K562 (cell line): ENCODE measurements at regions not wholly inside any gene's neighbourhood (a gene's known extent, or its start where the extent isn't known, plus 50 kb on each side); places are given as distances from the start of the nearest gene placed in this dataset.

Source experiments
- ATAC-seq: fragments of 200-7000 bp; cut with Tn5 transposase; 3 replicates; pipeline ENCODE4 v1.9.1; 2020; ENCODE audit warnings: moderate library complexity
- BruUV-seq: library from RNA; stranded (reverse); fragments of 400-500 nt; replicated peaks from 2 replicates; lab custom pipeline; 2021; lab: Mats Ljungman, UMichigan
- CTCF ChIA-PET: fragments of 300-600 bp; formaldehyde crosslinking; extraction: SDS; loops from one replicate; lab custom pipeline; 2021; ENCODE audit warnings: low intra/inter-chr PET ratio; lab: Yijun Ruan, JAX
- POLR2A ChIA-PET: fragments of 300-600, 350-650 bp; sonication (Branson Sonifier 250); formaldehyde crosslinking; extraction: SDS; loops from one replicate; lab custom pipeline; 2021; ENCODE audit warnings: antibody characterized with exemption, inconsistent platforms; lab: Yijun Ruan, JAX
- DNase-seq, 4 experiments: peaks; one replicate each; pipeline versions ENCODE4 v3.0.0 to v3.0.0-alpha.2; 2011 to 2018; ENCODE audit warnings: low spot score in 3 of 4, mixed read lengths in 3 of 4; ENCODE audit errors: extremely low read depth in 1 of 4
- FAIRE-seq: peaks from 2 replicates; lab custom pipeline; 2011; peaks lifted over from hg19 to GRCh38; lab: Jason Lieb, UNC
- H2AFZ ChIP-seq: 2 replicates; pipeline ENCODE4 v1.6.0; 2011; ENCODE audit warnings: low read depth, low read length, control low read depth, inconsistent platforms
- H3K27ac ChIP-seq: fragments of 200-600 bp; 3 replicates; pipeline ENCODE4 v1.8.0; 2011; ENCODE audit warnings: low read depth, mild to moderate bottlenecking, control low read depth, inconsistent platforms, low read length, moderate library complexity, mixed read lengths; ENCODE audit errors: extremely low read depth
- H3K27me3 ChIP-seq, 2 experiments: fragments of 300-600 bp in 1 of 2; 2 replicates in 1 of 2; 3 replicates in 1 of 2; pipeline versions ENCODE4 v1.6.0 to v1.8.0; 2011; ENCODE audit warnings: inconsistent platforms in 2 of 2, low read length in 2 of 2, mild to moderate bottlenecking in 1 of 2, mixed read lengths in 1 of 2, moderate library complexity in 1 of 2; ENCODE audit not compliant: control insufficient read depth in 2 of 2, insufficient read depth in 2 of 2
- H3K36me3 ChIP-seq: fragments of 300-600 bp; 3 replicates; pipeline ENCODE4 v1.8.0; 2011; ENCODE audit warnings: mild to moderate bottlenecking, low read length, inconsistent platforms; ENCODE audit not compliant: control insufficient read depth, insufficient read depth
- H3K4me1 ChIP-seq, 2 experiments: fragments of 200-600 bp in 1 of 2; replicated peaks in 1 of 2; 2 replicates in 1 of 2; 3 replicates in 1 of 2; pipeline versions ENCODE4 v1.5.1 to v1.8.0; 2011; ENCODE audit warnings: inconsistent platforms in 2 of 2, low read length in 2 of 2, mild to moderate bottlenecking in 1 of 2, mixed read lengths in 1 of 2, moderate library complexity in 1 of 2; ENCODE audit not compliant: control insufficient read depth in 2 of 2, insufficient read depth in 2 of 2
- H3K4me2 ChIP-seq: 2 replicates; pipeline ENCODE4 v1.6.1; 2011; ENCODE audit warnings: low read length, control low read depth, inconsistent platforms, mixed read lengths; ENCODE audit not compliant: insufficient read depth
- H3K4me3 ChIP-seq: fragments of 200-600 bp; sonication (generic), shearing (Covaris generic); 2 replicates; pipeline ENCODE4 v1.5.1; 2016; ENCODE audit warnings: control low read depth, inconsistent platforms
- H3K79me2 ChIP-seq: fragments of 200-600 bp; 3 replicates; pipeline ENCODE4 v1.8.0; 2011; ENCODE audit warnings: low read length, inconsistent platforms; ENCODE audit not compliant: control insufficient read depth, insufficient read depth
- H3K9ac ChIP-seq, 2 experiments: 2 replicates each; pipeline versions ENCODE4 v1.6.0 to v1.6.1; 2011; ENCODE audit warnings: low read depth in 2 of 2, low read length in 2 of 2, control low read depth in 1 of 2, inconsistent platforms in 1 of 2, mild to moderate bottlenecking in 1 of 2, mixed read lengths in 1 of 2; ENCODE audit not compliant: insufficient read depth in 1 of 2
- H3K9me1 ChIP-seq: one replicate; pipeline ENCODE4 v1.6.0; 2011; ENCODE audit warnings: inconsistent platforms, mild to moderate bottlenecking, low read length, moderate library complexity; ENCODE audit not compliant: control insufficient read depth, insufficient read depth
- H3K9me3 ChIP-seq: replicated peaks from 2 replicates; pipeline ENCODE4 v1.5.1; 2011; ENCODE audit warnings: low read depth, low read length, inconsistent platforms; ENCODE audit not compliant: control insufficient read depth, insufficient read depth
- H4K20me1 ChIP-seq: replicated peaks from 2 replicates; pipeline ENCODE4 v1.6.1; 2011; ENCODE audit warnings: low read length, inconsistent platforms, mixed read lengths; ENCODE audit not compliant: control insufficient read depth, insufficient read depth
- ATF7 ChIP-seq: fragments of 450-650 bp; IDR thresholded peaks from 2 replicates; pipeline ENCODE4 v1.7.1; 2014; ENCODE audit warnings: mild to moderate bottlenecking, moderate library complexity
- GABPB1 ChIP-seq: sonication (generic); formaldehyde crosslinking; IDR thresholded peaks from 2 replicates; pipeline ENCODE4 v1.8.0; 2022; ENCODE audit warnings: mild to moderate bottlenecking, missing genetic modification reagents
- ID3 ChIP-seq, 2 experiments: fragments of 250-450 bp in 1 of 2; fragments of 450-650 bp in 1 of 2; sonication (Bioruptor Pico) in 1 of 2; IDR thresholded peaks; 2 replicates each; pipeline versions ENCODE4 v1.6.1 to v1.8.0; 2016 to 2021; ENCODE audit warnings: mild to moderate bottlenecking in 2 of 2, moderate library complexity in 2 of 2, missing compliant biosample characterization in 1 of 2, missing genetic modification characterization in 1 of 2
- PHF8 ChIP-seq: fragments of 200-600 bp; sonication (generic); IDR thresholded peaks from 2 replicates; pipeline ENCODE4 v1.6.1; 2012; ENCODE audit warnings: mixed run types, mild to moderate bottlenecking, inconsistent platforms, low read length, moderate library complexity, borderline replicate concordance
- SIN3A ChIP-seq, 2 experiments: fragments of 150-350 bp in 1 of 2; IDR thresholded peaks; 2 replicates each; pipeline ENCODE4 v1.6.1; 2011 to 2016; ENCODE audit warnings: borderline replicate concordance in 2 of 2, low read depth in 2 of 2, low read length in 2 of 2, mild to moderate bottlenecking in 2 of 2, moderate library complexity in 2 of 2; ENCODE audit not compliant: control insufficient read depth in 1 of 2
- SMARCB1 ChIP-seq: IDR thresholded peaks from 2 replicates; pipeline ENCODE4 v1.6.1; 2011; ENCODE audit warnings: improper control_type of control experiment, low read depth; ENCODE audit not compliant: insufficient read length
- YBX1 ChIP-seq: fragments of 450-650 bp; IDR thresholded peaks from 2 replicates; pipeline ENCODE4 v1.7.1; 2016; ENCODE audit warnings: mild to moderate bottlenecking
- ZNF124 ChIP-seq: sonication (generic); formaldehyde crosslinking; IDR thresholded peaks from 2 replicates; pipeline ENCODE4 v1.8.1; 2022; ENCODE audit warnings: missing genetic modification reagents
- ZZZ3 ChIP-seq: fragments of 450-650 bp; IDR thresholded peaks from 2 replicates; pipeline ENCODE4 v1.6.1; 2016; ENCODE audit warnings: antibody characterized with exemption, mild to moderate bottlenecking, moderate library complexity
- WGBS: fragments of 100-300 bp; shearing (Covaris generic); methylation state at CpG from one replicate; pipeline ENCODE4 v1.1.6; 2016; ENCODE audit warnings: low coverage, mixed read lengths; ENCODE audit not compliant: insufficient coverage; ENCODE audit errors: missing lambda C conversion rate; 5-methylcytosine and 5-hydroxymethylcytosine counted together
- in situ Hi-C: fragments of 300-500 bp; cut with MboI; formaldehyde crosslinking; loops from 4 replicates; pipeline ENCODE4 v1.15.0; 2018; ENCODE audit warnings: inconsistent platforms, mixed read lengths
- intact Hi-C: fragments of 100-400 bp; cut with micrococcal nuclease; formaldehyde crosslinking; loops from 2 replicates; pipeline ENCODE4 v1.14.2; 2022

DNA sequence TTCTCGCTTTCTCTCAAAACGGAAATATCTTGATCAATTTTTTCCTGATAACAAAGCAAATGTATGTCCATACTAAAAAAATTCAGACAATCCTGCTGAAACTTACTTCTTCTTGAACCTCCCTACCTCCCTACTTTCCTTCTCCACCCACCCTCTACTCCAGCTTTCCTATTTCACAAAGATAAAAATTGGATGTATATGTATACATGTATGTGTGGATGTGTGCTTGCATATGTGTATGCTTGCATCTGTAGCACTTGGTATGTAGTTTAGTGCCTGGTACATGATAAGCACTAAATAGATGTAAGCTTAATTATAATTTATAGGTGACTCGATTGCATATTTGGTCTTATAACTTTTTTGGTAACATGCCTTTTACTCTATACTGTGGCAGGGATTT, 167.5 kb upstream of the ITGA4 start (continued):
- TF ChIP-seq ZZZ3 (no peak), ZNF124 (CRISPR knock-in tag) (no peak)

GRCh38 chr2:181290182-181290581, 167.0 kb upstream of the ITGA4 start:
- intact Hi-C loops: no loop called here
- Histone ChIP-seq H3K27me3 (no peaks in the 10 kb centered on the region), H4K20me1 (no peaks in the 10 kb centered on the region), H3K4me1 (no peaks in the 10 kb centered on the region), H3K9me1 (no peaks in the 10 kb centered on the region), H3K9ac (no peak overlapping the region), H3K36me3 (no peaks in the 10 kb centered on the region), H3K4me3 (no peak overlapping the region), H3K79me2 (no peaks in the 10 kb centered on the region), H3K27ac (no peak overlapping the region), H3K4me2 (no peak overlapping the region), H2AFZ (no peak overlapping the region), H3K9me3 (no peaks in the 10 kb centered on the region; the same call in none of the 2 replicates)
- FAIRE-seq (no peak), ATAC-seq (no peak), DNase-seq (no peak)
- no peak for TF ChIP-seq PHF8
- TF ChIP-seq SIN3A (IDR thresholded peaks at IDR 0.05; ENCODE audit: borderline replicate concordance in 2 of 2, control insufficient read depth in 1 of 2, low read depth in 2 of 2, low read length in 2 of 2): no peak
- no peak for TF ChIP-seq YBX1
- no peak for TF ChIP-seq SMARCB1
- no peak for TF ChIP-seq GABPB1
- no peak for TF ChIP-seq ATF7
- no peak for TF ChIP-seq ID3 (CRISPR knock-in tag; IDR thresholded peaks at IDR 0.05)
- TF ChIP-seq ID3 (tag; IDR thresholded peaks at IDR 0.05): no peak
- CTCF ChIA-PET: no interaction called here
- 5% methylated on average over 1 of the region's 1 CpG for WGBS
- BruUV-seq: no TSS peak
- in situ Hi-C loops: no loop called here
- POLR2A ChIA-PET: no interaction called here
